K562 (cell line): ENCODE measurements at regions not wholly inside any gene's neighbourhood (a gene's known extent, or its start where the extent isn't known, plus 50 kb on each side); places are given as distances from the start of the nearest gene placed in this dataset.

Experiments used
- ASH1L ChIP-seq: fragments of 450-650 bp; IDR thresholded peaks from 2 replicates; pipeline ENCODE4 v1.6.1; 2018; ENCODE audit warnings: borderline replicate concordance, mild to moderate bottlenecking, low read depth; ENCODE audit not compliant: partially characterized antibody
- CBX2 ChIP-seq: fragments of 200-600 bp; sonication (generic); IDR thresholded peaks from one replicate; pipeline ENCODE4 v1.6.1; 2012; ENCODE audit warnings: mild to moderate bottlenecking, low read length, inconsistent platforms; ENCODE audit not compliant: insufficient read depth, poor library complexity, severe bottlenecking
- CEBPB ChIP-seq: fragments of 450-650 bp; IDR thresholded peaks from 2 replicates; pipeline ENCODE4 v1.6.1; 2016; ENCODE audit warnings: missing genetic modification characterization, missing compliant biosample characterization
- CTCF ChIP-seq, 3 experiments: IDR thresholded peaks in 2 of 3; conservative IDR thresholded peaks in 1 of 3; 2 replicates each; pipeline ENCODE4 v1.5.1; 2011 to 2012; ENCODE audit warnings: low read length in 3 of 3, mild to moderate bottlenecking in 3 of 3, control low read depth in 2 of 3, improper control_type of control experiment in 1 of 3, inconsistent platforms in 1 of 3, low read depth in 1 of 3, mixed read lengths in 1 of 3, moderate library complexity in 1 of 3; ENCODE audit not compliant: insufficient read depth in 2 of 3
- HDGF ChIP-seq: fragments of 450-650 bp; IDR thresholded peaks from 2 replicates; pipeline ENCODE4 v1.6.1; 2016
- POLR2AphosphoS5 ChIP-seq: IDR thresholded peaks from 2 replicates; pipeline ENCODE4 v1.6.1; 2011; ENCODE audit warnings: mild to moderate bottlenecking, low read depth, low read length, moderate library complexity; ENCODE audit not compliant: control insufficient read depth, insufficient read depth
- TOE1 ChIP-seq, 2 experiments: fragments of 450-650 bp in 1 of 2; sonication (generic) in 1 of 2; formaldehyde crosslinking in 1 of 2; IDR thresholded peaks; 2 replicates each; pipeline versions ENCODE4 v1.7.1 to v1.8.0; 2016 to 2022; ENCODE audit warnings: borderline replicate concordance in 2 of 2, mild to moderate bottlenecking in 2 of 2, antibody characterized with exemption in 1 of 2, inconsistent platforms in 1 of 2, low read depth in 1 of 2, missing genetic modification reagents in 1 of 2, moderate library complexity in 1 of 2
- XRCC5 ChIP-seq: fragments of 200-400 bp; formaldehyde crosslinking; IDR thresholded peaks from 2 replicates; pipeline ENCODE4 v1.6.1; 2017; ENCODE audit warnings: low read depth, mild to moderate bottlenecking, low read length
- YY1 ChIP-seq, 3 experiments: IDR thresholded peaks; 2 replicates each; pipeline ENCODE4 v1.6.1; 2011; ENCODE audit warnings: low read length in 2 of 3, mild to moderate bottlenecking in 2 of 3, moderate library complexity in 2 of 3, borderline replicate concordance in 1 of 3, control low read depth in 1 of 3, low read depth in 1 of 3; ENCODE audit not compliant: insufficient read depth in 3 of 3, insufficient replicate concordance in 2 of 3, control insufficient read depth in 1 of 3, insufficient read length in 1 of 3; ENCODE audit errors: extremely low read depth in 1 of 3
- ZNF24 ChIP-seq: fragments of 450-650 bp; IDR thresholded peaks from 2 replicates; pipeline ENCODE4 v1.6.1; 2016

- TF ChIP-seq ASH1L = no peak
- TF ChIP-seq POLR2AphosphoS5 = no peak
- TF ChIP-seq TOE1 (IDR thresholded peaks at IDR 0.05; ENCODE audit: borderline replicate concordance) = no peak
- TF ChIP-seq TOE1 (CRISPR knock-in tag; IDR thresholded peaks at IDR 0.05; ENCODE audit: borderline replicate concordance, low read depth) = no peak
- no peak for TF ChIP-seq HDGF
- TF ChIP-seq XRCC5 = no peak
- TF ChIP-seq CEBPB = no peak
- no peak for TF ChIP-seq CTCF (IDR thresholded peaks at IDR 0.05 in 2 of 3, conservative IDR thresholded peaks at IDR 0.05 in 1 of 3; ENCODE audit: insufficient read depth in 2 of 3, low read depth in 1 of 3, low read length in 3 of 3)
- no peak for TF ChIP-seq CBX2
- no peak for TF ChIP-seq YY1 (IDR thresholded peaks at IDR 0.05; ENCODE audit: borderline replicate concordance in 1 of 3, control insufficient read depth in 1 of 3, extremely low read depth in 1 of 3, insufficient read depth in 3 of 3, insufficient read length in 1 of 3, insufficient replicate concordance in 2 of 3, low read depth in 1 of 3, low read length in 2 of 3)
- TF ChIP-seq ZNF24 = no peak
Measured at GRCh38 chr17:34010534-34010933, 244.6 kb upstream of the CCL2 start.
